Endodermal cell (in vitro differentiated cells): ENCODE measurements at regions not wholly inside any gene's neighbourhood (a gene's known extent, or its start where the extent isn't known, plus 50 kb on each side); places are given as distances from the start of the nearest gene placed in this dataset.

ENCODE experiments used
- DNase-seq: peaks from one replicate; pipeline ENCODE4 v3.0.0-alpha.2; 2017
- H3K27ac ChIP-seq: 2 replicates; pipeline ENCODE4 v1.5.1; 2013; ENCODE audit warnings: mild to moderate bottlenecking, low read depth, low read length, moderate library complexity
- H3K27me3 ChIP-seq: 2 replicates; pipeline ENCODE4 v1.6.1; 2013; ENCODE audit warnings: mild to moderate bottlenecking, low read length, moderate library complexity; ENCODE audit not compliant: insufficient read depth, control insufficient read depth, poor library complexity, severe bottlenecking
- H3K36me3 ChIP-seq: 2 replicates; pipeline ENCODE4 v1.7.0; 2013; ENCODE audit warnings: mild to moderate bottlenecking, low read length, moderate library complexity; ENCODE audit not compliant: control insufficient read depth, insufficient read depth
- H3K4me1 ChIP-seq: one replicate; pipeline ENCODE4 v1.7.0; 2013; ENCODE audit warnings: low read length; ENCODE audit not compliant: control insufficient read depth, insufficient read depth
- H3K4me3 ChIP-seq: 2 replicates; pipeline ENCODE4 v1.5.1; 2013; ENCODE audit warnings: mild to moderate bottlenecking, low read length, moderate library complexity
- H3K9ac ChIP-seq: 2 replicates; pipeline ENCODE4 v1.6.1; 2013; ENCODE audit warnings: mild to moderate bottlenecking, low read length, moderate library complexity; ENCODE audit not compliant: poor library complexity, severe bottlenecking; ENCODE audit errors: extremely low read depth
- H3K9me3 ChIP-seq: 2 replicates; pipeline ENCODE4 v1.6.1; 2013; ENCODE audit warnings: mild to moderate bottlenecking, low read length, moderate library complexity; ENCODE audit not compliant: control insufficient read depth
- H3K27ac Mint-ChIP-seq: 2 replicates; pipeline ENCODE4 v1.8.0; 2020; ENCODE audit warnings: mixed read lengths
- H3K27me3 Mint-ChIP-seq: 2 replicates; pipeline ENCODE4 v1.8.0; 2021; ENCODE audit warnings: mild to moderate bottlenecking, mixed read lengths; ENCODE audit not compliant: insufficient read depth
- H3K36me3 Mint-ChIP-seq: 2 replicates; pipeline ENCODE4 v1.8.0; 2020; ENCODE audit warnings: low read depth, mixed read lengths
- H3K4me1 Mint-ChIP-seq: 2 replicates; pipeline ENCODE4 v1.8.0; 2020; ENCODE audit warnings: mixed read lengths
- H3K4me3 Mint-ChIP-seq: 2 replicates; pipeline ENCODE4 v1.8.0; 2020; ENCODE audit warnings: mild to moderate bottlenecking, moderate library complexity, mixed read lengths
- H3K9me3 Mint-ChIP-seq: 2 replicates; pipeline ENCODE4 v1.8.0; 2020; ENCODE audit warnings: mild to moderate bottlenecking, mixed read lengths
- CTCF ChIP-seq: fragments of 200-600 bp; sonication (generic); conservative IDR thresholded peaks from 2 replicates; pipeline ENCODE4 v1.5.0; 2021; ENCODE audit warnings: antibody characterized with exemption, mild to moderate bottlenecking
- WGBS, 2 experiments: methylation state at CpG; one replicate each; pipeline versions ENCODE4 v1.1.5 to v1.1.7; 2013; ENCODE audit warnings: missing lambda C conversion rate in 2 of 2, mixed read lengths in 1 of 2; ENCODE audit not compliant: insufficient coverage in 1 of 2, insufficient read length in 1 of 2; 5-methylcytosine and 5-hydroxymethylcytosine counted together

GRCh38 chr12:65586796-65587195 is 237.5 kb upstream of the HMGA2 start:
- H3K27me3 ChIP-seq, result no peaks in the 10 kb centered on the region
- peaks cover 4% of the 10 kb centered on the region for H3K4me1 ChIP-seq
- no peak overlapping the region for H3K27ac ChIP-seq
- no peaks in the 10 kb centered on the region for H3K9me3 ChIP-seq
- H3K4me3 Mint-ChIP-seq, result no peak overlapping the region
- H3K4me3 ChIP-seq, result no peak overlapping the region
- 94 to 100% methylated on average over 1 of the region's 1 CpG for WGBS, 2 experiments
- peaks cover 9% of the 10 kb centered on the region for H3K4me1 Mint-ChIP-seq
- H3K36me3 ChIP-seq, result no peaks in the 10 kb centered on the region
- no peak for TF ChIP-seq CTCF
- no peaks in the 10 kb centered on the region for H3K27me3 Mint-ChIP-seq
- H3K9me3 Mint-ChIP-seq, result no peaks in the 10 kb centered on the region
- H3K36me3 Mint-ChIP-seq, result no peaks in the 10 kb centered on the region
- DNase-seq, result no peak
- H3K9ac ChIP-seq, result no peak overlapping the region
- no peak overlapping the region for H3K27ac Mint-ChIP-seq

GRCh38 chr12:65590318-65590717 is 234.0 kb upstream of the HMGA2 start:
- no peaks in the 10 kb centered on the region for H3K36me3 Mint-ChIP-seq
- WGBS, 2 experiments, result 93 to 100% methylated on average over 1 to 4 of the region's 4 CpGs
- Histone ChIP-seq H3K9ac (no peak overlapping the region), H3K27ac (no peak overlapping the region), H3K27me3 (no peaks in the 10 kb centered on the region), H3K36me3 (no peaks in the 10 kb centered on the region), H3K4me1 (peaks cover 13% of the 10 kb centered on the region), H3K9me3 (no peaks in the 10 kb centered on the region), H3K4me3 (no peak overlapping the region)
- peaks cover 24% of the 10 kb centered on the region for H3K4me1 Mint-ChIP-seq
- H3K4me3 Mint-ChIP-seq, result no peak overlapping the region
- DNase-seq, result no peak
- TF ChIP-seq CTCF, result no peak
- H3K27me3 Mint-ChIP-seq, result peaks cover 5% of the 10 kb centered on the region
- no peak overlapping the region for H3K27ac Mint-ChIP-seq
- no peaks in the 10 kb centered on the region for H3K9me3 Mint-ChIP-seq

GRCh38 chr12:65592416-65592815 is 231.9 kb upstream of the HMGA2 start:
- no peaks in the 10 kb centered on the region for H3K36me3 ChIP-seq
- WGBS, 2 experiments, result 98% methylated on average over 3 of the region's 3 CpGs; no CpG with 5 or more reads in 1 of the 2 experiments
- DNase-seq, result no peak
- no peak overlapping the region for H3K4me3 Mint-ChIP-seq
- no peak overlapping the region for H3K9ac ChIP-seq
- no peak overlapping the region for H3K27ac Mint-ChIP-seq
- no peaks in the 10 kb centered on the region for H3K36me3 Mint-ChIP-seq
- peaks cover 38% of the 10 kb centered on the region for H3K4me1 Mint-ChIP-seq
- H3K27ac ChIP-seq, result no peak overlapping the region
- no peak overlapping the region for H3K4me3 ChIP-seq
- no peaks in the 10 kb centered on the region for H3K9me3 Mint-ChIP-seq
- TF ChIP-seq CTCF, result no peak
- H3K27me3 ChIP-seq, result no peaks in the 10 kb centered on the region
- H3K4me1 ChIP-seq, result peaks cover 22% of the 10 kb centered on the region
- peaks cover 5% of the 10 kb centered on the region for H3K27me3 Mint-ChIP-seq
- H3K9me3 ChIP-seq, result no peaks in the 10 kb centered on the region
